ENCODE measurements at regions not wholly inside any gene's neighbourhood (a gene's known extent, or its start where the extent isn't known, plus 50 kb on each side); places are given as distances from the start of the nearest gene placed in this dataset.

GRCh38 chr2:176535467-176536113 is 266.3 kb downstream of the MTX2 start:
- Mint-ChIP-seq H3K9me3 (no peaks in the 10 kb centered on the region), H3K4me1 (peaks cover 22% of the 10 kb centered on the region), H3K27ac (no peak overlapping the region), H3K36me3 (no peaks in the 10 kb centered on the region), H3K4me3 (no peak overlapping the region), H3K27me3 (ENCODE audit: low read depth) (peaks cover 81% of the 10 kb centered on the region)
- no peak for TF ChIP-seq CTCF (IDR thresholded peaks at IDR 0.05; ENCODE audit: unreplicated experiment)
- no peak for DNase-seq (ENCODE audit: low spot score in 2 of 2, unreplicated experiment in 2 of 2)

GRCh38 chr2:176536439-176537133 is 267.3 kb downstream of the MTX2 start:
- no peaks in the 10 kb centered on the region for H3K36me3 Mint-ChIP-seq
- H3K27ac Mint-ChIP-seq: no peak overlapping the region
- peaks cover 78% of the 10 kb centered on the region for H3K27me3 Mint-ChIP-seq (ENCODE audit: low read depth)
- H3K4me3 Mint-ChIP-seq: no peak overlapping the region
- no peak for TF ChIP-seq CTCF (IDR thresholded peaks at IDR 0.05; ENCODE audit: unreplicated experiment)
- no peak for DNase-seq (ENCODE audit: low spot score in 2 of 2, unreplicated experiment in 2 of 2)
- H3K9me3 Mint-ChIP-seq: no peaks in the 10 kb centered on the region
- peaks cover 22% of the 10 kb centered on the region for H3K4me1 Mint-ChIP-seq

- DNase-seq (ENCODE audit: low spot score in 2 of 2, unreplicated experiment in 2 of 2): no peak
- Mint-ChIP-seq H3K4me3 (no peak overlapping the region), H3K9me3 (no peaks in the 10 kb centered on the region), H3K27ac (no peak overlapping the region), H3K36me3 (no peaks in the 10 kb centered on the region), H3K27me3 (ENCODE audit: low read depth) (peaks cover 76% of the 10 kb centered on the region), H3K4me1 (peaks cover 20% of the 10 kb centered on the region)
- TF ChIP-seq CTCF (IDR thresholded peaks at IDR 0.05; ENCODE audit: unreplicated experiment): no peak
Measured at GRCh38 chr2:176537932-176538331, 268.7 kb downstream of the MTX2 start.

GRCh38 chr2:176540995-176541394 is 271.8 kb downstream of the MTX2 start:
- Mint-ChIP-seq H3K27ac (no peak overlapping the region), H3K36me3 (no peaks in the 10 kb centered on the region), H3K4me1 (peaks cover 13% of the 10 kb centered on the region), H3K27me3 (ENCODE audit: low read depth) (peaks cover 74% of the 10 kb centered on the region), H3K9me3 (no peaks in the 10 kb centered on the region), H3K4me3 (no peak overlapping the region)
- DNase-seq (ENCODE audit: low spot score in 2 of 2, unreplicated experiment in 2 of 2): no peak
- TF ChIP-seq CTCF (IDR thresholded peaks at IDR 0.05; ENCODE audit: unreplicated experiment): no peak

GRCh38 chr2:176542476-176542875 is 273.2 kb downstream of the MTX2 start:
- DNase-seq (ENCODE audit: low spot score in 2 of 2, unreplicated experiment in 2 of 2): no peak
- Mint-ChIP-seq H3K9me3 (no peaks in the 10 kb centered on the region), H3K4me3 (no peak overlapping the region), H3K27ac (no peak overlapping the region), H3K36me3 (no peaks in the 10 kb centered on the region), H3K4me1 (peaks cover 3% of the 10 kb centered on the region), H3K27me3 (ENCODE audit: low read depth) (peaks cover 87% of the 10 kb centered on the region)
- no peak for TF ChIP-seq CTCF (IDR thresholded peaks at IDR 0.05; ENCODE audit: unreplicated experiment)
